LNCaP clone FGC (cell line): ENCODE measurements at regions not wholly inside any gene's neighbourhood (a gene's known extent, or its start where the extent isn't known, plus 50 kb on each side); places are given as distances from the start of the nearest gene placed in this dataset.

ENCODE experiments used
- DNase-seq: peaks from one replicate; pipeline ENCODE4 v3.0.0-alpha.2; 2011; ENCODE audit warnings: low read depth
- H3K4me3 ChIP-seq: 2 replicates; pipeline ENCODE4 v1.5.1; 2011; ENCODE audit warnings: mild to moderate bottlenecking, low read depth, low read length, control low read depth
- TF ChIP-seq, protein P1 (sequence below): IDR thresholded peaks from 2 replicates; pipeline ENCODE4 v1.5.1; 2012; ENCODE audit warnings: mild to moderate bottlenecking; ENCODE audit not compliant: control insufficient read depth, insufficient read depth; ENCODE audit errors: extremely low read depth

DNA sequence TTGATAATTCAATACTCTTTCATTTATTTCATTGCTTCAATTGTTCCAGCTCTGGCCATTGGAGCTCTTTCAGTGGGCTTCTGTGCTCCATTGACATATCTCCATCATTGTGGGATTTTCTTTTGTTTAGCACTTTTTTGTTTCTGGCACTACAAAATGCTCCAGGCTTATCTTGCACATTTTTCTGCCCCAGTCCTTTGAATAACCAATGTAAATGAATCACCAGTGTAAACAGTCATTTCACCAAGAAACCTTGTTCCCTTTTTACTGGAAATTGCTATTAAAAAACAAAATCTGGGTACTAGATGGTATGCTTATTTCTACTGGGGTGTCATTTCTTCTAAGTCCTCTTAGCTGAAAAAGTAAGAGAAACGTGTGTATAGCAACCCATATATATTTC lies 173.0 kb upstream of the LYPLAL1 start:
- DNase-seq = no peak
- no peak overlapping the region for H3K4me3 ChIP-seq
- TF ChIP-seq, protein P1, sequence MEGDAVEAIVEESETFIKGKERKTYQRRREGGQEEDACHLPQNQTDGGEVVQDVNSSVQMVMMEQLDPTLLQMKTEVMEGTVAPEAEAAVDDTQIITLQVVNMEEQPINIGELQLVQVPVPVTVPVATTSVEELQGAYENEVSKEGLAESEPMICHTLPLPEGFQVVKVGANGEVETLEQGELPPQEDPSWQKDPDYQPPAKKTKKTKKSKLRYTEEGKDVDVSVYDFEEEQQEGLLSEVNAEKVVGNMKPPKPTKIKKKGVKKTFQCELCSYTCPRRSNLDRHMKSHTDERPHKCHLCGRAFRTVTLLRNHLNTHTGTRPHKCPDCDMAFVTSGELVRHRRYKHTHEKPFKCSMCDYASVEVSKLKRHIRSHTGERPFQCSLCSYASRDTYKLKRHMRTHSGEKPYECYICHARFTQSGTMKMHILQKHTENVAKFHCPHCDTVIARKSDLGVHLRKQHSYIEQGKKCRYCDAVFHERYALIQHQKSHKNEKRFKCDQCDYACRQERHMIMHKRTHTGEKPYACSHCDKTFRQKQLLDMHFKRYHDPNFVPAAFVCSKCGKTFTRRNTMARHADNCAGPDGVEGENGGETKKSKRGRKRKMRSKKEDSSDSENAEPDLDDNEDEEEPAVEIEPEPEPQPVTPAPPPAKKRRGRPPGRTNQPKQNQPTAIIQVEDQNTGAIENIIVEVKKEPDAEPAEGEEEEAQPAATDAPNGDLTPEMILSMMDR = no peak

- H3K4me3 ChIP-seq = no peak overlapping the region
- no peak for DNase-seq
- TF ChIP-seq, protein P1 = no peak
These were observed 163.0 kb upstream of the LYPLAL1 start for GRCh38 chr1:219010720-219011119.

DNA sequence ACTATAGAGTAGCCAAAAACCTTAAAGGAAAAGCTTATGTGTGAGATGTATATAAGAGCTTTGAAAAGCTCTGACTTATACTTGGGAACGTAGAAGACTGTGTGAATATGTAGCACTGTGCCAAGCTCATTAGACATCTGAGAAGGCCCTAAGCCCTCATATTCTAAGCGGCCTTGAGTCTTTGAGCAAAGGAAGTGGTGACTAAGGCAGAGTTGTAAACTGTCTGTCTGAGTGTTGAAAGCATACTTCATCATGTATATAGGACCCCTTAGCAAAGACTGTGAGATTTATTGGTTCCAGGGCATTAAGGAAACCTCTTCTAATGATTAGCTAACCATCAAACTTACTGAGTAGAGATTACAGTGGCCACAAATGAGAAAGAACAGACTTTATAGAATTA lies 153.3 kb upstream of the LYPLAL1 start:
- DNase-seq = no peak
- TF ChIP-seq, protein P1 = no peak
- no peak overlapping the region for H3K4me3 ChIP-seq

DNA sequence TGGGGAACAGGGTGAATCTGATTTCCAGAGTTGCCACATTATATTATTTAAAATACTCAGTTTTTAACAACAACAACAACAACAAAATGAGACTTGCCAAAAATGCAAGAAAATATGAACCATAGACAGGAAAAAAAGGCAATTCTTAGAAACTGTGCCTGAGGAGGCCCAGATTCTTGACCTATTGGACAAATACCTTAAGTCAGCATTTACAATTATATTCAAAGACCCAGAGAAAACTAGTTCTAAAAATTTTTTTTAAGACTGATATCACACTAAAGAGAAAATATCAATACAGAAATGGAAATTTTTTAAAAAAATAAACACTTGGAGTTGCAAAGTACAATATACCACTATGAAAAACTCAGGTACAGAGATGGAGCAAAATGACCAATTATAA lies 152.8 kb upstream of the LYPLAL1 start:
- no peak overlapping the region for H3K4me3 ChIP-seq
- TF ChIP-seq, protein P1 = no peak
- no peak for DNase-seq

- no peak overlapping the region for H3K4me3 ChIP-seq
- TF ChIP-seq, protein P1 = no peak
- no peak for DNase-seq
These were observed 146.5 kb upstream of the LYPLAL1 start for GRCh38 chr1:219027146-219027673.

DNA sequence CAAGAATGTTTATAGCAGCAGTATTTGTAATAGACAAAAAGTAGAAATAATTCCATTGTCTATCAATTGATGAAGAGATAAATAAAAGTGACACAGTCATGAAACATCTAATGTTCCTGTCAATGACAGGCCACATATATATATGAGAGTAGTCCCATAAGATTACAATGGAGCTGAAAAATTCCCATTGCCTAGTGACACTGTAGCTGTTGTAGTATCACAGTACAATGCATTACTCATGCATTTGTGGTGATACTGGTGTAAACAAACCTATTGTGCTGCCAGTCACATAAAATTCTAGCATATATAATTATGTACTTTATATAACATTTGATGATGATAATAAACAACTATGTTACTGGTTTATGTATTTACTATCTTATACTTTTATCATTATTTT lies 141.9 kb upstream of the LYPLAL1 start:
- no peak overlapping the region for H3K4me3 ChIP-seq
- DNase-seq = no peak
- TF ChIP-seq, protein P1 = no peak

GRCh38 chr1:219038398-219038797 lies 135.3 kb upstream of the LYPLAL1 start:
- TF ChIP-seq, protein P1 = no peak
- DNase-seq = no peak
- H3K4me3 ChIP-seq = no peak overlapping the region
